K562 (cell line): ENCODE measurements at regions not wholly inside any gene's neighbourhood (a gene's known extent, or its start where the extent isn't known, plus 50 kb on each side); places are given as distances from the start of the nearest gene placed in this dataset.

ENCODE experiments used
- CHD4 ChIP-seq: fragments of 200-600 bp; sonication (generic); IDR thresholded peaks from 3 replicates; pipeline ENCODE4 v1.6.1; 2012; ENCODE audit warnings: low read depth, mild to moderate bottlenecking, mixed read lengths, low read length, inconsistent platforms; ENCODE audit not compliant: insufficient read depth, insufficient replicate concordance, poor library complexity, severe bottlenecking
- DLX4 ChIP-seq: fragments of 250-450 bp; sonication (Bioruptor Pico); IDR thresholded peaks from 2 replicates; pipeline ENCODE4 v1.6.1; 2021; ENCODE audit warnings: mild to moderate bottlenecking
- FOSL1 ChIP-seq: fragments of 200-800 bp; sonication (Bioruptor generic); conservative IDR thresholded peaks from 2 replicates; pipeline ENCODE4 v1.6.1; 2016; ENCODE audit warnings: missing genetic modification characterization, missing compliant biosample characterization
- HMBOX1 ChIP-seq: sonication (generic); IDR thresholded peaks from 2 replicates; pipeline ENCODE4 v1.6.1; 2016
- HMG20A ChIP-seq: fragments of 450-650 bp; formaldehyde crosslinking; conservative IDR thresholded peaks from 2 replicates; pipeline ENCODE4 v1.4.0; 2020; ENCODE audit warnings: mild to moderate bottlenecking, mixed read lengths
- IFI16 ChIP-seq: fragments of 250-450 bp; sonication (Bioruptor Pico); IDR thresholded peaks from 2 replicates; pipeline ENCODE4 v2.1.2; 2022; ENCODE audit warnings: mild to moderate bottlenecking, inconsistent platforms
- KHSRP ChIP-seq: fragments of 450-650 bp; IDR thresholded peaks from 2 replicates; pipeline ENCODE4 v1.6.1; 2017
- MYNN ChIP-seq, 2 experiments: sonication (generic); formaldehyde crosslinking in 1 of 2; IDR thresholded peaks; 2 replicates each; pipeline versions ENCODE4 v1.5.0 to v1.6.1; 2016 to 2020; ENCODE audit warnings: antibody characterized with exemption in 1 of 2, missing genetic modification reagents in 1 of 2
- PRDM10 ChIP-seq: fragments of 450-650 bp; IDR thresholded peaks from 2 replicates; pipeline ENCODE4 v1.6.1; 2018; ENCODE audit not compliant: partially characterized antibody
- RERE ChIP-seq: sonication (generic); formaldehyde crosslinking; IDR thresholded peaks from 2 replicates; pipeline ENCODE4 v1.8.0; 2023; ENCODE audit warnings: missing genetic modification reagents, mild to moderate bottlenecking, borderline replicate concordance
- TAF9B ChIP-seq: fragments of 450-650 bp; IDR thresholded peaks from 2 replicates; pipeline ENCODE4 v1.6.1; 2018; ENCODE audit warnings: mild to moderate bottlenecking; ENCODE audit not compliant: partially characterized antibody
- TBL1XR1 ChIP-seq, 2 experiments: IDR thresholded peaks; 2 replicates each; pipeline ENCODE4 v1.6.1; 2012; ENCODE audit warnings: improper control_type of control experiment in 2 of 2, low read length in 2 of 2, mild to moderate bottlenecking in 1 of 2
- TOE1 ChIP-seq, 2 experiments: fragments of 450-650 bp in 1 of 2; sonication (generic) in 1 of 2; formaldehyde crosslinking in 1 of 2; IDR thresholded peaks; 2 replicates each; pipeline versions ENCODE4 v1.7.1 to v1.8.0; 2016 to 2022; ENCODE audit warnings: borderline replicate concordance in 2 of 2, mild to moderate bottlenecking in 2 of 2, antibody characterized with exemption in 1 of 2, inconsistent platforms in 1 of 2, low read depth in 1 of 2, missing genetic modification reagents in 1 of 2, moderate library complexity in 1 of 2
- ZNF197 ChIP-seq: fragments of 200-800 bp; sonication (Bioruptor generic); IDR thresholded peaks from 2 replicates; pipeline ENCODE4 v1.6.1; 2016; ENCODE audit warnings: low read depth, missing genetic modification characterization, missing compliant biosample characterization
- TF ChIP-seq, protein P1 (sequence below): fragments of 250-450 bp; sonication (Bioruptor Pico); IDR thresholded peaks from 2 replicates; pipeline ENCODE4 v1.4.0; 2020; ENCODE audit warnings: borderline replicate concordance

DNA sequence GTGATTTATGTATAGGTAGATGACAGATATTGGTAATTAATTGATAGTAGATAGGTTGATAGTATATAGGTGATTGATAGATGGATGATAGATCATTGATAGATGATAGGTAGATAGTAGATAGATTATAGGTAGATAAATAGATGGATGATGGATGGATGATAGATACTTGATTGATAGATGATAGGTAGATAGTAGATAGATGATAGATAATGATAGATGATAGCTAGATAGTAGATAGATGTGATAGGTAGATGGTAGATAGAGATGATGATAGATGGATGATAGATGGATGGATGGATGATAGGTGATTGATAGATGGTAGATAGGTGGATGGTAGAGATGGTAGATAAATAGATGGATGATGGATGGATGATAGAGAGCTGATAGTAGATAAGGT, 62.0 kb upstream of the SAMD11 start (continued):
- no peak for TF ChIP-seq TBL1XR1 (IDR thresholded peaks at IDR 0.05; ENCODE audit: low read length in 2 of 2)
- TF ChIP-seq KHSRP, result no peak
- TF ChIP-seq MYNN (IDR thresholded peaks at IDR 0.05), result no peak
- no peak for TF ChIP-seq MYNN (CRISPR knock-in tag; IDR thresholded peaks at IDR 0.05)
- peak; percentile 44 for TF ChIP-seq TAF9B
- no peak for TF ChIP-seq HMBOX1
- TF ChIP-seq HMG20A (CRISPR knock-in tag), result no peak
- TF ChIP-seq, protein P1, sequence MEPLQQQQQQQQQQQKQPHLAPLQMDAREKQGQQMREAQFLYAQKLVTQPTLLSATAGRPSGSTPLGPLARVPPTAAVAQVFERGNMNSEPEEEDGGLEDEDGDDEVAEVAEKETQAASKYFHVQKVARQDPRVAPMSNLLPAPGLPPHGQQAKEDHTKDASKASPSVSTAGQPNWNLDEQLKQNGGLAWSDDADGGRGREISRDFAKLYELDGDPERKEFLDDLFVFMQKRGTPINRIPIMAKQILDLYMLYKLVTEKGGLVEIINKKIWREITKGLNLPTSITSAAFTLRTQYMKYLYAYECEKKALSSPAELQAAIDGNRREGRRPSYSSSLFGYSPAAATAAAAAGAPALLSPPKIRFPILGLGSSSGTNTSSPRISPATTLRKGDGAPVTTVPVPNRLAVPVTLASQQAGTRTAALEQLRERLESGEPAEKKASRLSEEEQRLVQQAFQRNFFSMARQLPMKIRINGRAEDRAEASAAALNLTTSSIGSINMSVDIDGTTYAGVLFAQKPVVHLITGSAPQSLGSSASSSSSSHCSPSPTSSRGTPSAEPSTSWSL, result no peak
- no peak for TF ChIP-seq FOSL1 (tag)
- TF ChIP-seq RERE, result no peak
- 0 out of 2 replicates have a peak, but pooled peaks have one; percentile 28 for TF ChIP-seq TOE1 (IDR thresholded peaks at IDR 0.05; ENCODE audit: borderline replicate concordance)
- no peak for TF ChIP-seq TOE1 (CRISPR knock-in tag; IDR thresholded peaks at IDR 0.05; ENCODE audit: borderline replicate concordance, low read depth)
- TF ChIP-seq IFI16 (CRISPR knock-in tag), result no peak
- TF ChIP-seq DLX4 (CRISPR knock-in tag), result no peak
- TF ChIP-seq PRDM10, result no peak
- no peak for TF ChIP-seq ZNF197 (CRISPR knock-in tag)
- no peak for TF ChIP-seq CHD4
